K562 (cell line): ENCODE measurements at regions not wholly inside any gene's neighbourhood (a gene's known extent, or its start where the extent isn't known, plus 50 kb on each side); places are given as distances from the start of the nearest gene placed in this dataset.

Experiments
- CTCF ChIP-seq, 3 experiments: IDR thresholded peaks in 2 of 3; conservative IDR thresholded peaks in 1 of 3; 2 replicates each; pipeline ENCODE4 v1.5.1; 2011 to 2012; ENCODE audit warnings: low read length in 3 of 3, mild to moderate bottlenecking in 3 of 3, control low read depth in 2 of 3, improper control_type of control experiment in 1 of 3, inconsistent platforms in 1 of 3, low read depth in 1 of 3, mixed read lengths in 1 of 3, moderate library complexity in 1 of 3; ENCODE audit not compliant: insufficient read depth in 2 of 3
- ELF4 ChIP-seq: fragments of 450-650 bp; formaldehyde crosslinking; IDR thresholded peaks from 2 replicates; pipeline ENCODE4 v1.4.0; 2022; ENCODE audit warnings: missing genetic modification characterization
- EP300 ChIP-seq: IDR thresholded peaks from 2 replicates; pipeline ENCODE4 v1.6.1; 2012; ENCODE audit warnings: low read length, improper control_type of control experiment
- FOXK2 ChIP-seq, 2 experiments: fragments of 450-650 bp; IDR thresholded peaks in 1 of 2; conservative IDR thresholded peaks in 1 of 2; 2 replicates each; pipeline ENCODE4 v1.6.1; 2016; ENCODE audit warnings: low read depth in 2 of 2, mild to moderate bottlenecking in 1 of 2
- MAX ChIP-seq: sonication (generic); formaldehyde crosslinking; IDR thresholded peaks from 2 replicates; pipeline ENCODE4 v1.9.0; 2022; ENCODE audit warnings: mild to moderate bottlenecking, missing genetic modification reagents
- MXI1 ChIP-seq: IDR thresholded peaks from 2 replicates; pipeline ENCODE4 v1.6.1; 2011; ENCODE audit warnings: low read depth, mild to moderate bottlenecking, improper control_type of control experiment, low read length
- PATZ1 ChIP-seq: fragments of 250-450 bp; sonication (Bioruptor Pico); IDR thresholded peaks from 2 replicates; pipeline ENCODE4 v1.5.0; 2020; ENCODE audit warnings: mild to moderate bottlenecking, borderline replicate concordance
- POLR2AphosphoS5 ChIP-seq: IDR thresholded peaks from 2 replicates; pipeline ENCODE4 v1.6.1; 2011; ENCODE audit warnings: mild to moderate bottlenecking, low read depth, low read length, moderate library complexity; ENCODE audit not compliant: control insufficient read depth, insufficient read depth
- STAT6 ChIP-seq: sonication (generic); formaldehyde crosslinking; IDR thresholded peaks from 2 replicates; pipeline ENCODE4 v1.8.1; 2023; ENCODE audit warnings: mild to moderate bottlenecking, missing genetic modification reagents

- TF ChIP-seq ELF4 (CRISPR knock-in tag) (no peak), MAX (no peak), PATZ1 (CRISPR knock-in tag) (no peak), EP300 (no peak), CTCF (IDR thresholded peaks at IDR 0.05 in 2 of 3, conservative IDR thresholded peaks at IDR 0.05 in 1 of 3; ENCODE audit: insufficient read depth in 2 of 3, low read depth in 1 of 3, low read length in 3 of 3) (no peak), MXI1 (no peak), POLR2AphosphoS5 (no peak), FOXK2 (conservative IDR thresholded peaks at IDR 0.05 in 1 of 2, IDR thresholded peaks at IDR 0.05 in 1 of 2; ENCODE audit: low read depth in 2 of 2) (no peak), STAT6 (CRISPR knock-in tag) (no peak)
These were observed 126.8 kb upstream of the RAG2 start for GRCh38 chr11:36724742-36725385.
